IMR-90 (cell line): ENCODE measurements at regions not wholly inside any gene's neighbourhood (a gene's known extent, or its start where the extent isn't known, plus 50 kb on each side); places are given as distances from the start of the nearest gene placed in this dataset.

Source experiments
- ATAC-seq: fragments of 200-7000 bp; cut with Tn5 transposase; 2 replicates; pipeline ENCODE4 v1.9.1; 2020; ENCODE audit warnings: low read depth, mild to moderate bottlenecking, moderate library complexity
- BruUV-seq: library from RNA; stranded (reverse); fragments of 400-500 nt; replicated peaks from 2 replicates; lab custom pipeline; 2021; lab: Mats Ljungman, UMichigan
- CTCF ChIA-PET: fragments of 300-600 bp; formaldehyde crosslinking; extraction: SDS; loops from one replicate; lab custom pipeline; 2021; ENCODE audit warnings: antibody characterized with exemption; lab: Yijun Ruan, JAX
- POLR2A ChIA-PET: fragments of 300-600 bp; sonication (Branson Sonifier 250); formaldehyde crosslinking; loops from one replicate; lab custom pipeline; 2022; ENCODE audit warnings: antibody characterized with exemption; ENCODE audit not compliant: unreplicated experiment; lab: Charles Lee
- DNase-seq: peaks from one replicate; pipeline ENCODE4 v3.0.0; 2013
- H2AFZ ChIP-seq: replicated peaks from 2 replicates; pipeline ENCODE3; 2013; ENCODE audit warnings: low read length, mild to moderate bottlenecking; ENCODE audit not compliant: poor library complexity
- H2AK5ac ChIP-seq: 2 replicates; pipeline ENCODE4 v1.6.1; 2013; ENCODE audit warnings: low read depth, low read length, inconsistent platforms
- H2AK9ac ChIP-seq: replicated peaks from 2 replicates; pipeline ENCODE3; 2013; ENCODE audit warnings: mild to moderate bottlenecking, low read depth, low read length, moderate library complexity; ENCODE audit not compliant: poor library complexity
- H2BK120ac ChIP-seq: 2 replicates; pipeline ENCODE4 v1.6.1; 2013; ENCODE audit warnings: low read depth, low read length, inconsistent platforms
- H2BK15ac ChIP-seq: 3 replicates; pipeline ENCODE4 v1.6.1; 2013; ENCODE audit warnings: low read depth, low read length, inconsistent platforms
- H2BK20ac ChIP-seq: 2 replicates; pipeline ENCODE4 v1.6.1; 2013; ENCODE audit warnings: low read depth, mild to moderate bottlenecking, inconsistent platforms, low read length, moderate library complexity
- H2BK5ac ChIP-seq: 2 replicates; pipeline ENCODE4 v1.6.1; 2013; ENCODE audit warnings: mild to moderate bottlenecking, low read depth, low read length, inconsistent platforms; ENCODE audit not compliant: poor library complexity, severe bottlenecking
- H3K14ac ChIP-seq: replicated peaks from 2 replicates; pipeline ENCODE4 v1.6.1; 2013; ENCODE audit warnings: low read depth, low read length, inconsistent platforms
- H3K18ac ChIP-seq: 2 replicates; pipeline ENCODE4 v1.6.1; 2013; ENCODE audit warnings: low read depth, low read length, control low read depth
- H3K23ac ChIP-seq: 2 replicates; pipeline ENCODE4 v1.6.1; 2013; ENCODE audit warnings: low read depth, low read length, inconsistent platforms
- H3K27ac ChIP-seq: 2 replicates; pipeline ENCODE4 v1.5.1; 2013; ENCODE audit warnings: mild to moderate bottlenecking, control low read depth, low read length; ENCODE audit not compliant: insufficient read depth
- H3K27me3 ChIP-seq: 2 replicates; pipeline ENCODE4 v1.6.1; 2013; ENCODE audit warnings: low read length; ENCODE audit not compliant: control insufficient read depth, insufficient read depth
- H3K36me3 ChIP-seq: 2 replicates; pipeline ENCODE4 v1.6.1; 2013; ENCODE audit warnings: low read length, mixed read lengths; ENCODE audit not compliant: control insufficient read depth, insufficient read depth
- H3K4ac ChIP-seq: 2 replicates; pipeline ENCODE4 v1.6.1; 2013; ENCODE audit warnings: low read depth, low read length, inconsistent platforms
- H3K4me1 ChIP-seq: 2 replicates; pipeline ENCODE4 v1.6.1; 2013; ENCODE audit warnings: low read length, mixed read lengths; ENCODE audit not compliant: control insufficient read depth, insufficient read depth
- H3K4me2 ChIP-seq: 2 replicates; pipeline ENCODE4 v1.6.1; 2013; ENCODE audit warnings: low read depth, mild to moderate bottlenecking, control low read depth, low read length, moderate library complexity
- H3K4me3 ChIP-seq: 2 replicates; pipeline ENCODE4 v1.5.1; 2013; ENCODE audit warnings: low read depth, mild to moderate bottlenecking, control low read depth, low read length, moderate library complexity; ENCODE audit not compliant: insufficient read depth
- H3K56ac ChIP-seq: 2 replicates; pipeline ENCODE4 v1.6.1; 2013; ENCODE audit warnings: low read length, inconsistent platforms; ENCODE audit not compliant: insufficient read depth; ENCODE audit errors: extremely low read depth
- H3K79me1 ChIP-seq, 2 experiments: 2 replicates each; pipeline ENCODE4 v1.6.1; 2013; ENCODE audit warnings: low read length in 2 of 2, inconsistent platforms in 1 of 2, low read depth in 1 of 2
- H3K9ac ChIP-seq: 2 replicates; pipeline ENCODE4 v1.6.1; 2013; ENCODE audit warnings: low read depth, low read length, control low read depth
- H3K9me1 ChIP-seq: 2 replicates; pipeline ENCODE4 v1.6.1; 2013; ENCODE audit warnings: low read length, inconsistent platforms; ENCODE audit not compliant: insufficient read depth
- H3K9me3 ChIP-seq: 2 replicates; pipeline ENCODE4 v1.6.1; 2013; ENCODE audit warnings: low read length; ENCODE audit not compliant: control insufficient read depth, insufficient read depth
- H4K20me1 ChIP-seq: 2 replicates; pipeline ENCODE4 v1.6.1; 2013; ENCODE audit warnings: low read length, inconsistent platforms; ENCODE audit not compliant: insufficient read depth
- H4K5ac ChIP-seq: 2 replicates; pipeline ENCODE4 v1.6.1; 2013; ENCODE audit warnings: mild to moderate bottlenecking, low read depth, low read length, control low read depth
- H4K8ac ChIP-seq, 2 experiments: 2 replicates each; pipeline ENCODE4 v1.6.1; 2013; ENCODE audit warnings: low read depth in 2 of 2, low read length in 2 of 2, control low read depth in 1 of 2, inconsistent platforms in 1 of 2
- H4K91ac ChIP-seq: 2 replicates; pipeline ENCODE4 v1.6.1; 2013; ENCODE audit warnings: low read depth, low read length, inconsistent platforms; ENCODE audit not compliant: insufficient read depth
- BHLHE40 ChIP-seq: fragments of 150-350 bp; IDR thresholded peaks from 2 replicates; pipeline ENCODE4 v1.6.1; 2016; ENCODE audit warnings: mild to moderate bottlenecking, low read depth, low read length
- MXI1 ChIP-seq: IDR thresholded peaks from 2 replicates; pipeline ENCODE4 v1.6.1; 2012; ENCODE audit warnings: low read depth, mild to moderate bottlenecking, low read length, moderate library complexity, borderline replicate concordance
- POLR2A ChIP-seq: IDR thresholded peaks from 2 replicates; pipeline ENCODE4 v1.6.1; 2012; ENCODE audit warnings: mild to moderate bottlenecking, low read depth, low read length
- RAD21 ChIP-seq: IDR thresholded peaks from 2 replicates; pipeline ENCODE4 v1.6.1; 2012; ENCODE audit warnings: low read length, improper control_type of control experiment
- RCOR1 ChIP-seq: IDR thresholded peaks from 2 replicates; pipeline ENCODE4 v1.6.1; 2012; ENCODE audit warnings: mild to moderate bottlenecking, low read length, improper control_type of control experiment; ENCODE audit not compliant: insufficient replicate concordance
- RFX5 ChIP-seq: IDR thresholded peaks from 2 replicates; pipeline ENCODE4 v1.8.0; 2012; ENCODE audit warnings: low read depth, mild to moderate bottlenecking, low read length, moderate library complexity
- SMC3 ChIP-seq: fragments of 150-350 bp; IDR thresholded peaks from 2 replicates; pipeline ENCODE4 v1.6.1; 2016; ENCODE audit warnings: low read depth, mild to moderate bottlenecking, antibody characterized with exemption, low read length, moderate library complexity
- WGBS, 2 experiments: methylation state at CpG; one replicate each; pipeline versions ENCODE4 v1.1.5 to v1.1.7; 2013; ENCODE audit warnings: missing lambda C conversion rate in 2 of 2; ENCODE audit not compliant: insufficient read length in 1 of 2; ENCODE audit errors: extremely low coverage in 2 of 2; 5-methylcytosine and 5-hydroxymethylcytosine counted together
- dilution Hi-C: fragments of 300-500 bp; cut with HindIII; formaldehyde crosslinking; loops from one replicate; pipeline ENCODE4 v1.14.3; 2018; ENCODE audit warnings: low sequenced_read_pairs; ENCODE audit not compliant: unreplicated experiment
- in situ Hi-C: fragments of 300-500 bp; cut with MboI; formaldehyde crosslinking; loops from 3 replicates; pipeline ENCODE4 v1.14.3; 2019; ENCODE audit warnings: low sequenced_read_pairs, inconsistent platforms, mixed read lengths
- intact Hi-C: fragments of 100-400 bp; cut with micrococcal nuclease; formaldehyde crosslinking; loops from 2 replicates; pipeline ENCODE4 v1.10.0; 2022

DNA sequence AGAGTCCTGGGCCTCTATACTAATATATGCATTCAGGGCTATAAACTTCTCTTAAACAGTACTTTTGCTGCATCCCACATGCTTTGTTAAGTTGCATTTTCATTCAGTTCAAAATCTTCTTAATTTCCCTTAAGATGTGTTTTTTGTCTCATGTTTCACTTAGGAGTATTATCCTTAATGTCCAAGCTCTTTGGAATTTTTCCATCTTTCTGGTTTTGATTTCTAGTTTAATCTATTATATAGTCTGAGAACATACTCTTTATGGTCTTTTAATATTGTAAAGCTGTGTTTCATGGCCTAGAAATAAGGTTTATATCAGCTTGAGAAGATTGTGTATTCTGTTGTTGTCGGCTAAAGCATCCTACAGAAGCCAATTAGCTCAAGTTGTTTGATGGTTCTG is 1041.8 kb downstream of the PLA2G4A start:
- WGBS, 2 experiments: no CpG with 5 or more reads among the region's 1 CpG
- no peak overlapping the region for H3K9ac ChIP-seq
- no peak overlapping the region for H3K27ac ChIP-seq
- H2BK20ac ChIP-seq: no peak overlapping the region
- H3K27me3 ChIP-seq: no peaks in the 10 kb centered on the region
- H3K4me2 ChIP-seq: no peak overlapping the region
- no peaks in the 10 kb centered on the region for H4K20me1 ChIP-seq
- H2AFZ ChIP-seq: no peak overlapping the region
- ChIA-PET CTCF (interaction anchor here (0.6 kb wide), 1 partner anchor 547 kb away, joined by 3 read pairs; no protein-coding TSS in a partner anchor), POLR2A (no interaction called here)
- H3K4me3 ChIP-seq: no peak overlapping the region
- no peak overlapping the region for H2BK15ac ChIP-seq
- ATAC-seq: no peak
- no peaks in the 10 kb centered on the region for H3K4me1 ChIP-seq
- no peak overlapping the region for H3K4ac ChIP-seq
- H2AK5ac ChIP-seq: no peak overlapping the region
- H3K36me3 ChIP-seq: no peaks in the 10 kb centered on the region
- H2BK5ac ChIP-seq: no peak overlapping the region
- H3K56ac ChIP-seq: no peak overlapping the region
- H4K8ac ChIP-seq: no peak overlapping the region
- intact Hi-C loops (no loop called here), dilution Hi-C loops (no loop called here), in situ Hi-C loops (no loop called here)
- BruUV-seq: no TSS peak
- TF ChIP-seq POLR2A (no peak), RFX5 (no peak), MXI1 (no peak), RAD21 (no peak), RCOR1 (no peak), SMC3 (no peak), BHLHE40 (no peak)
- H3K14ac ChIP-seq: no peak overlapping the region
- H3K79me1 ChIP-seq: no peaks in the 10 kb centered on the region
- H4K5ac ChIP-seq: no peak overlapping the region
- H3K23ac ChIP-seq: no peak overlapping the region
- H3K9me1 ChIP-seq: no peaks in the 10 kb centered on the region
- H3K9me3 ChIP-seq: no peaks in the 10 kb centered on the region
- no peak overlapping the region for H4K91ac ChIP-seq
- no peak overlapping the region for H2AK9ac ChIP-seq
- no peak for DNase-seq
- H2BK120ac ChIP-seq: no peak overlapping the region
- no peak overlapping the region for H3K18ac ChIP-seq
